ENCODE measurements at regions not wholly inside any gene's neighbourhood (a gene's known extent, or its start where the extent isn't known, plus 50 kb on each side); places are given as distances from the start of the nearest gene placed in this dataset.

DNA sequence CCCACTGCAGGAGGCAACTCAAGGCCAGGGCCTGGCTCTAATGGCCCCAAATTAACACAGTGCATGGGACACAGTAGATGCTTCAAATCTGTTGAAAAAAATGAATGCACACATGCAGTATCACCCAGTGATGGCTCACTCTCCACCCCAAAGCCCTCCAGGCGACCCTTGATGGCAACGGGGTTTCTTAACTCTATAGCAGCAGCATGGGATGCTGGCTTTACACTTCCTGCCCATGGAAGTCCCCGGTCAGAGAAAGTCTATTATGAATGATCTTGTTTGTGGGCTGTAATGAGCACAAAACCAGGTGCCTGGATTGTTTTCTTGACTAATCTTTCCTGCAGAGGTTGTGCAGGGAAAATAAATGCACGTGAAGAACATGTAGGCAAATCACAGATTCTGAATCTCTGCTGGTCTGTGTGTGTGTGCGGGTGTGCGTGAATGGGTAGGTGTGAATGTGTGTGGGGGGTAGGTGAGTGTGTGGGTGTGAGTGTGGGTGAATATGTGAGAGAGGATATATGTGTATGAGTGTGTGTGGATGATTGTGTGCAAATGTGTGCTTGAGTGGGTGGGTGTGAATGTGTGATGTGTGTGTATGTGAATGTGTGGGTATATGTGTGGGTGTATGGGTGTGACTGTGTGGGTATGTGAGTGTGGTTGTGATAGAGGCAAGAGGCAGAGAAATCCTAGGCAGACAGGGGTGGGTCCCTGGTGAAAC is 60.1 kb upstream of the MLN start:
- H3K36me3 ChIP-seq (ENCODE audit: insufficient read depth in 1 of 2, low read depth in 1 of 2), result no peaks in the 10 kb centered on the region
- H3K4me1 ChIP-seq, result no peaks in the 10 kb centered on the region
- H3K4me3 ChIP-seq, result no peak overlapping the region
- ATAC-seq (no peak), DNase-seq (no peak)
- H3K27ac ChIP-seq, result no peak overlapping the region
- intact Hi-C loops (cut with DNase I), result no loop called here
- peaks cover 0 to 19% (median 0%) of the 10 kb centered on the region in 3 donors for H3K27me3 ChIP-seq (ENCODE audit: insufficient read depth in 3 of 3, low read length in 2 of 3)
- no peaks in the 10 kb centered on the region for H3K9me3 ChIP-seq
- WGBS, 3 donors, result 71 to 75% (median 72%) methylated on average over 6 of the region's 6 CpGs
- TF ChIP-seq, protein P1, sequence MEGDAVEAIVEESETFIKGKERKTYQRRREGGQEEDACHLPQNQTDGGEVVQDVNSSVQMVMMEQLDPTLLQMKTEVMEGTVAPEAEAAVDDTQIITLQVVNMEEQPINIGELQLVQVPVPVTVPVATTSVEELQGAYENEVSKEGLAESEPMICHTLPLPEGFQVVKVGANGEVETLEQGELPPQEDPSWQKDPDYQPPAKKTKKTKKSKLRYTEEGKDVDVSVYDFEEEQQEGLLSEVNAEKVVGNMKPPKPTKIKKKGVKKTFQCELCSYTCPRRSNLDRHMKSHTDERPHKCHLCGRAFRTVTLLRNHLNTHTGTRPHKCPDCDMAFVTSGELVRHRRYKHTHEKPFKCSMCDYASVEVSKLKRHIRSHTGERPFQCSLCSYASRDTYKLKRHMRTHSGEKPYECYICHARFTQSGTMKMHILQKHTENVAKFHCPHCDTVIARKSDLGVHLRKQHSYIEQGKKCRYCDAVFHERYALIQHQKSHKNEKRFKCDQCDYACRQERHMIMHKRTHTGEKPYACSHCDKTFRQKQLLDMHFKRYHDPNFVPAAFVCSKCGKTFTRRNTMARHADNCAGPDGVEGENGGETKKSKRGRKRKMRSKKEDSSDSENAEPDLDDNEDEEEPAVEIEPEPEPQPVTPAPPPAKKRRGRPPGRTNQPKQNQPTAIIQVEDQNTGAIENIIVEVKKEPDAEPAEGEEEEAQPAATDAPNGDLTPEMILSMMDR (IDR thresholded peaks at IDR 0.05), result no peak

DNA sequence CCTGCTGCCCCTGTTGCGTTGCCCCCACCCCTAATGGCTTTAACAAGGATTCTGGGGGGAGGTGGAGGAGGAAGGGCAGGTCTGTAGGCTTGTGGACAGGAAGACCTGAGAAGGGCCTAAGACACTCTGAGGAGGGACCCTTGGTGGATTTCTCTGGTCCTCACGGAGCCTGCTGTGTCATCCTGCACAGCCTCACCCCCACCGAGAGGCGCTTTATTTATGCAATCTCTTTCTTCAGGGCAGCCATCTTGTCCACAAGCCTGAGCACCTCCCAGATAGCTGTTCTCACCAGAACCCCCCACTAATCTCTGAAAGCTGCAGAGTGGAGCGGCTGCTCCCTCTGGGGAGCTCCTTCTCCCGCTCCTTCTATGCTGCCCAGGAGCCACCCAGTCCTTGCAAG is 59.3 kb upstream of the MLN start:
- TF ChIP-seq, protein P1 (IDR thresholded peaks at IDR 0.05), result no peak
- ATAC-seq, result no peak
- Histone ChIP-seq H3K4me1 (no peaks in the 10 kb centered on the region), H3K27me3 (ENCODE audit: insufficient read depth in 3 of 3, low read length in 2 of 3) (peaks cover 0 to 19% (median 0%) of the 10 kb centered on the region in 3 donors), H3K9me3 (no peaks in the 10 kb centered on the region), H3K4me3 (no peak overlapping the region), H3K27ac (no peak overlapping the region), H3K36me3 (ENCODE audit: insufficient read depth in 1 of 2, low read depth in 1 of 2) (no peaks in the 10 kb centered on the region)
- DNase-seq, result no peak
- intact Hi-C loops (cut with DNase I), result no loop called here
- WGBS, 3 donors, result 91 to 99% (median 95%) methylated on average over 6 of the region's 6 CpGs

DNA sequence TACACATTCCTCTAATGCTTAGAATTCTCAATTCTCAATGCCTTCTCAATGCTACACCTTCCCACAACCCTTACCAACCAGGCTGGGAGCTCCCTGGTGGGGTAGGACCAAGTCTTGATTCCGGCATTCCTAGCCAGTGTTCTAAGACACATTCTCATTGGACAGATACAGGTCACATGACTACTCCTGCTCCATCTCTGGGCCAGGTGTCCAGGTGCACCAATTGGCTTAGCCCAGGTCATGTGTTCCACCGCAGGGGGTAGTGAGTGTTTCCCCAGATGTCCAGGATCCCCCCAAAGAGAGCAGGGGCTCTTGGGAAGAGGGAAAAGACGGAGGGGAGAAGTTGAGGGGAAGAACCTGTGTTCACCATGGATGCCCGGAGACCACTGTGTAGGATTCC is 58.7 kb upstream of the MLN start:
- Histone ChIP-seq H3K4me1 (no peaks in the 10 kb centered on the region), H3K4me3 (no peak overlapping the region), H3K9me3 (no peaks in the 10 kb centered on the region), H3K27me3 (ENCODE audit: insufficient read depth in 3 of 3, low read length in 2 of 3) (peaks cover 0 to 19% (median 0%) of the 10 kb centered on the region in 3 donors), H3K27ac (no peak overlapping the region), H3K36me3 (ENCODE audit: insufficient read depth in 1 of 2, low read depth in 1 of 2) (no peaks in the 10 kb centered on the region)
- intact Hi-C loops (cut with DNase I), result no loop called here
- TF ChIP-seq, protein P1 (IDR thresholded peaks at IDR 0.05), result no peak
- 80 to 92% (median 87%) methylated on average over 4 of the region's 4 CpGs for WGBS, 3 donors
- DNase-seq, result no peak
- ATAC-seq, result no peak

DNA sequence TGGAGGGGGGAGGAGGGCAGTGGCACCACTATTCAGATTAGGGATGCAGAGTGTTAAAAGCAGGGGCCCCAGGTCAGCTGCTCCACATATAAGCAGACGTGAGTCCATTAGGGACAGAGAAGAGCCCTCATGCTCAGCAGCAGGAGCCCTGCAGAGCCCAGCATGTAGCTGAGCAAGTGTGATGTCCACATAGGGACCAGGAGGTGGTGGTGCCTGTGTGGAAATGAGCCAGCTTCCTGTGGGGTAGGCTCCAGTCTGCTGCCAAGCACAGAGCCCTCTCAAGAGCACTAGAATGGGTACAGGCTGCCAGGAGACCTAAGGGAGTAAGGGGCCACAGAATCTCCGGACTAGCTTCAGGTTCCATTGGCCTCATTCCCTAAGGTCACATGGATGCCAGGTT is 57.9 kb upstream of the MLN start:
- H3K4me1 ChIP-seq, result no peaks in the 10 kb centered on the region
- H3K27me3 ChIP-seq (ENCODE audit: insufficient read depth in 3 of 3, low read length in 2 of 3), result peaks cover 0 to 18% (median 0%) of the 10 kb centered on the region in 3 donors
- 76 to 88% (median 78%) methylated on average over 2 of the region's 2 CpGs for WGBS, 3 donors
- no peak for DNase-seq
- ATAC-seq, result no peak
- no peak overlapping the region for H3K27ac ChIP-seq
- no peak overlapping the region for H3K4me3 ChIP-seq
- intact Hi-C loops (cut with DNase I), result no loop called here
- no peaks in the 10 kb centered on the region for H3K36me3 ChIP-seq (ENCODE audit: insufficient read depth in 1 of 2, low read depth in 1 of 2)
- TF ChIP-seq, protein P1 (IDR thresholded peaks at IDR 0.05), result no peak
- no peaks in the 10 kb centered on the region for H3K9me3 ChIP-seq

All from psoas muscle (tissue), 7 donors.